AG09309 (cell line): ENCODE measurements at regions not wholly inside any gene's neighbourhood (a gene's known extent, or its start where the extent isn't known, plus 50 kb on each side); places are given as distances from the start of the nearest gene placed in this dataset.

Source experiments
- DNase-seq: peaks from one replicate; pipeline ENCODE4 v3.0.0-alpha.2; 2010; ENCODE audit warnings: low read depth
- H3K4me3 ChIP-seq: 2 replicates; pipeline ENCODE4 v1.5.1; 2011; ENCODE audit warnings: mild to moderate bottlenecking, low read depth, low read length, moderate library complexity; ENCODE audit not compliant: control insufficient read depth
- CTCF ChIP-seq: IDR thresholded peaks from 2 replicates; pipeline ENCODE4 v1.5.1; 2011; ENCODE audit warnings: mild to moderate bottlenecking, low read depth, low read length, inconsistent platforms; ENCODE audit not compliant: insufficient read depth, control insufficient read depth; ENCODE audit errors: missing control alignments

GRCh38 chr2:16362611-16363010 is 303.0 kb downstream of the CYRIA start:
- H3K4me3 ChIP-seq = no peak overlapping the region
- no peak for TF ChIP-seq CTCF
- DNase-seq = no peak

GRCh38 chr2:16361261-16361995 is 304.2 kb downstream of the CYRIA start:
- DNase-seq = no peak
- no peak for TF ChIP-seq CTCF
- no peak overlapping the region for H3K4me3 ChIP-seq

GRCh38 chr2:16359961-16360360 is 305.7 kb downstream of the CYRIA start:
- H3K4me3 ChIP-seq = no peak overlapping the region
- no peak for DNase-seq
- TF ChIP-seq CTCF = no peak

GRCh38 chr2:16357188-16357587 is 308.4 kb downstream of the CYRIA start:
- H3K4me3 ChIP-seq = no peak overlapping the region
- no peak for TF ChIP-seq CTCF
- no peak for DNase-seq

- no peak for DNase-seq
- no peak overlapping the region for H3K4me3 ChIP-seq
- no peak for TF ChIP-seq CTCF
Observed at GRCh38 chr2:16351541-16351940, 314.1 kb downstream of the CYRIA start.

- DNase-seq = no peak
- no peak overlapping the region for H3K4me3 ChIP-seq
- no peak for TF ChIP-seq CTCF
Observed at GRCh38 chr2:16351137-16351536, 314.5 kb downstream of the CYRIA start.
